ENCODE measurements at regions not wholly inside any gene's neighbourhood (a gene's known extent, or its start where the extent isn't known, plus 50 kb on each side); places are given as distances from the start of the nearest gene placed in this dataset.

GRCh38 chr9:23496489-23497136 lies 329.4 kb downstream of the ELAVL2 start:
- H3K4me3 ChIP-seq (ENCODE audit: low read depth, poor library complexity, severe bottlenecking), result no peak overlapping the region
- intact Hi-C loops (cut with DNase I; ENCODE audit: low total_unique reads), result no loop called here
- WGBS, 2 donors, result 66 to 76% methylated on average over 2 of the region's 2 CpGs
- no peak for TF ChIP-seq POLR2A (IDR thresholded peaks at IDR 0.05)
- no peak for TF ChIP-seq CTCF (IDR thresholded peaks at IDR 0.05)
- DNase-seq (ENCODE audit: low spot score in 2 of 2), result no peak

GRCh38 chr9:23497137-23497504 lies 328.9 kb downstream of the ELAVL2 start:
- no peak overlapping the region for H3K4me3 ChIP-seq (ENCODE audit: low read depth, poor library complexity, severe bottlenecking)
- no peak for TF ChIP-seq CTCF (IDR thresholded peaks at IDR 0.05)
- no peak for TF ChIP-seq POLR2A (IDR thresholded peaks at IDR 0.05)
- intact Hi-C loops (cut with DNase I; ENCODE audit: low total_unique reads), result no loop called here
- DNase-seq (ENCODE audit: low spot score in 2 of 2), result no peak
- WGBS, 2 donors, result 67 to 73% methylated on average over 4 of the region's 4 CpGs

GRCh38 chr9:23502004-23502403 lies 324.0 kb downstream of the ELAVL2 start:
- H3K4me3 ChIP-seq (ENCODE audit: low read depth, poor library complexity, severe bottlenecking), result no peak overlapping the region
- intact Hi-C loops (cut with DNase I; ENCODE audit: low total_unique reads), result no loop called here
- DNase-seq (ENCODE audit: low spot score in 2 of 2), result no peak
- no peak for TF ChIP-seq CTCF (IDR thresholded peaks at IDR 0.05)
- TF ChIP-seq POLR2A (IDR thresholded peaks at IDR 0.05), result no peak
- 59 to 77% methylated on average over 1 of the region's 1 CpG for WGBS, 2 donors

GRCh38 chr9:23522952-23523351 lies 303.1 kb downstream of the ELAVL2 start:
- TF ChIP-seq POLR2A (IDR thresholded peaks at IDR 0.05) (no peak), CTCF (IDR thresholded peaks at IDR 0.05) (no peak)
- DNase-seq (ENCODE audit: low spot score in 2 of 2), result no peak
- 92 to 95% methylated on average over 3 of the region's 3 CpGs for WGBS, 2 donors
- no peak overlapping the region for H3K4me3 ChIP-seq (ENCODE audit: low read depth, poor library complexity, severe bottlenecking)
- intact Hi-C loops (cut with DNase I; ENCODE audit: low total_unique reads), result no loop called here

- no peak for DNase-seq (ENCODE audit: low spot score in 2 of 2)
- no peak for TF ChIP-seq POLR2A (IDR thresholded peaks at IDR 0.05)
- no peak for TF ChIP-seq CTCF (IDR thresholded peaks at IDR 0.05)
- intact Hi-C loops (cut with DNase I; ENCODE audit: low total_unique reads), result no loop called here
These were observed 301.4 kb downstream of the ELAVL2 start for GRCh38 chr9:23524607-23525155.

GRCh38 chr9:23526806-23527205 lies 299.2 kb downstream of the ELAVL2 start:
- DNase-seq (ENCODE audit: low spot score in 2 of 2), result no peak
- intact Hi-C loops (cut with DNase I; ENCODE audit: low total_unique reads), result no loop called here
- TF ChIP-seq CTCF (IDR thresholded peaks at IDR 0.05) (no peak), POLR2A (IDR thresholded peaks at IDR 0.05) (no peak)
- no peak overlapping the region for H3K4me3 ChIP-seq (ENCODE audit: low read depth, poor library complexity, severe bottlenecking)

More at GRCh38 chr9:23524607-23525155, 301.4 kb downstream of the ELAVL2 start:
- WGBS, 2 donors, result 68 to 78% methylated on average over 2 of the region's 2 CpGs
- H3K4me3 ChIP-seq (ENCODE audit: low read depth, poor library complexity, severe bottlenecking), result no peak overlapping the region

All from lower leg skin (tissue), 4 donors.